ENCODE measurements at regions not wholly inside any gene's neighbourhood (a gene's known extent, or its start where the extent isn't known, plus 50 kb on each side); places are given as distances from the start of the nearest gene placed in this dataset.

- Histone ChIP-seq H3K4ac (ENCODE audit: low read depth, low read length) (no peak overlapping the region), H2BK12ac (ENCODE audit: insufficient read length, low read depth, low read length) (no peak overlapping the region), H3K9me3 (ENCODE audit: control insufficient read depth, low read depth, low read length) (no peaks in the 10 kb centered on the region), H3K79me1 (ENCODE audit: insufficient read depth, low read depth, low read length, poor library complexity, severe bottlenecking) (no peaks in the 10 kb centered on the region), H4K8ac (replicated peaks; ENCODE audit: insufficient read length, low read depth, low read length) (no peak overlapping the region), H3K23me2 (ENCODE audit: insufficient read length, low read depth, low read length, poor library complexity, severe bottlenecking) (no peaks in the 10 kb centered on the region), H4K20me1 (ENCODE audit: control insufficient read depth, insufficient read depth, insufficient read length) (no peaks in the 10 kb centered on the region), H3K27me3 (ENCODE audit: insufficient read depth, low read length) (no peaks in the 10 kb centered on the region), H2BK20ac (ENCODE audit: low read depth, low read length, poor library complexity, severe bottlenecking) (no peak overlapping the region), H2BK5ac (ENCODE audit: insufficient read length, low read length) (no peak overlapping the region), H2BK120ac (ENCODE audit: low read depth, low read length, poor library complexity, severe bottlenecking) (no peak overlapping the region), H4K91ac (ENCODE audit: insufficient read length, low read depth, low read length) (no peak overlapping the region), H2AK5ac (ENCODE audit: insufficient read length, low read length) (no peak overlapping the region), H3K79me2 (ENCODE audit: insufficient read depth, low read length) (no peaks in the 10 kb centered on the region), H2AFZ (ENCODE audit: low read length) (no peak overlapping the region), H3K9ac (ENCODE audit: extremely low read depth, insufficient read length, low read length) (no peak overlapping the region), H3K4me2 (ENCODE audit: insufficient read depth, insufficient read length, low read length) (no peak overlapping the region), H3T11ph (ENCODE audit: low read length) (no peak overlapping the region), H3K4me1 (ENCODE audit: insufficient read depth, low read length) (no peaks in the 10 kb centered on the region), H4K5ac (ENCODE audit: insufficient read length, low read depth, low read length) (no peak overlapping the region), H3K27ac (ENCODE audit: insufficient read length, low read depth, low read length) (no peak overlapping the region), H2BK15ac (ENCODE audit: low read depth, low read length) (no peak overlapping the region), H3K23ac (ENCODE audit: insufficient read length, low read depth, low read length) (no peak overlapping the region), H3K56ac (ENCODE audit: insufficient read length, low read depth, low read length) (no peak overlapping the region), H3K18ac (ENCODE audit: insufficient read length, low read depth, low read length) (no peak overlapping the region), H3K14ac (ENCODE audit: insufficient read depth, low read length) (no peak overlapping the region)
- no peak overlapping the region for H3K4me3 Mint-ChIP-seq
- H3K27ac Mint-ChIP-seq: no peak overlapping the region
- peaks cover 27 to 34% of the 10 kb centered on the region in 2 experiments for H3K4me1 Mint-ChIP-seq
- peaks cover 0 to 3% of the 10 kb centered on the region in 2 experiments; a peak in 1 of 5 replicates for H3K9me3 Mint-ChIP-seq
- no peaks in the 10 kb centered on the region for H3K36me3 Mint-ChIP-seq (ENCODE audit: insufficient read depth in 1 of 3, low read depth in 3 of 3)
- TF ChIP-seq CTCF (conservative IDR thresholded peaks at IDR 0.05): no peak
- WGBS (ENCODE audit: extremely low coverage, insufficient read length, low lambda C conversion rate): no CpG with 5 or more reads among the region's 1 CpG
- H3K27me3 Mint-ChIP-seq (ENCODE audit: low read depth): peaks cover 29% of the 10 kb centered on the region
- DNase-seq: no peak
Measured at GRCh38 chr1:113280581-113280980, 109.7 kb upstream of the MAGI3 start.
